HEK293 (cell line): ENCODE measurements at regions not wholly inside any gene's neighbourhood (a gene's known extent, or its start where the extent isn't known, plus 50 kb on each side); places are given as distances from the start of the nearest gene placed in this dataset.

Experiments
- CTCF ChIA-PET: fragments of 350-600 bp; formaldehyde crosslinking; extraction: SDS; loops from one replicate; lab custom pipeline; 2021; ENCODE audit warnings: antibody characterized with exemption; lab: Yijun Ruan, JAX
- POLR2A ChIA-PET: fragments of 300-600 bp; formaldehyde crosslinking; extraction: SDS; loops from one replicate; lab custom pipeline; 2020; ENCODE audit warnings: antibody characterized with exemption, inconsistent platforms; lab: Yijun Ruan, JAX
- H3K27ac ChIP-seq: fragments of 200-500 bp; sonication (Bioruptor generic); 2 replicates; pipeline ENCODE4 v1.5.1; 2014; ENCODE audit warnings: low read depth, low read length, control low read depth, inconsistent platforms; ENCODE audit errors: extremely low read depth
- H3K36me3 ChIP-seq, 2 experiments: fragments of 200-500 bp in 1 of 2; sonication (Bioruptor generic) in 1 of 2; 1 replicate in 1 of 2; 2 replicates in 1 of 2; pipeline ENCODE4 v1.5.1; 2014 to 2017; ENCODE audit warnings: inconsistent platforms in 2 of 2, low read length in 2 of 2; ENCODE audit not compliant: control insufficient read depth in 2 of 2, insufficient read depth in 1 of 2
- H3K4me1 ChIP-seq: fragments of 200-500 bp; sonication (Bioruptor generic); 2 replicates; pipeline ENCODE4 v1.5.1; 2014; ENCODE audit warnings: mild to moderate bottlenecking, low read length, inconsistent platforms; ENCODE audit not compliant: control insufficient read depth, insufficient read depth
- H3K4me3 ChIP-seq: 2 replicates; pipeline ENCODE4 v1.5.1; 2011; ENCODE audit warnings: low read depth, mild to moderate bottlenecking, control low read depth, low read length, moderate library complexity
- H3K9me3 ChIP-seq: fragments of 200-500 bp; sonication (Bioruptor generic); 2 replicates; pipeline ENCODE4 v1.5.1; 2014; ENCODE audit warnings: low read depth, low read length, inconsistent platforms; ENCODE audit not compliant: control insufficient read depth, insufficient read depth
- BCL6B ChIP-seq: fragments of 450-650 bp; formaldehyde crosslinking; IDR thresholded peaks from 2 replicates; pipeline ENCODE4 v1.5.1; 2017; ENCODE audit warnings: missing biosample characterization, missing genetic modification characterization
- HIC1 ChIP-seq: fragments of 450-650 bp; formaldehyde crosslinking; IDR thresholded peaks from 2 replicates; pipeline ENCODE4 v1.5.1; 2016; ENCODE audit warnings: missing biosample characterization, missing genetic modification characterization
- KLF16 ChIP-seq: fragments of 450-650 bp; formaldehyde crosslinking; IDR thresholded peaks from 2 replicates; pipeline ENCODE4 v1.5.1; 2017; ENCODE audit warnings: missing biosample characterization, missing genetic modification characterization
- KLF9 ChIP-seq: fragments of 450-650 bp; formaldehyde crosslinking; IDR thresholded peaks from 2 replicates; pipeline ENCODE4 v1.5.1; 2016; ENCODE audit warnings: missing biosample characterization, missing genetic modification characterization, low read depth
- PBX3 ChIP-seq: sonication (generic); formaldehyde crosslinking; IDR thresholded peaks from 2 replicates; pipeline ENCODE4 v1.8.1; 2022; ENCODE audit warnings: mild to moderate bottlenecking, moderate library complexity, missing genetic modification reagents
- PRDM1 ChIP-seq: fragments of 450-650 bp; formaldehyde crosslinking; IDR thresholded peaks from 2 replicates; pipeline ENCODE4; 2016; ENCODE audit warnings: missing biosample characterization, missing genetic modification characterization
- PRDM10 ChIP-seq: fragments of 450-650 bp; formaldehyde crosslinking; IDR thresholded peaks from 2 replicates; pipeline ENCODE4 v1.5.1; 2016; ENCODE audit warnings: missing biosample characterization, missing genetic modification characterization
- SCRT1 ChIP-seq: fragments of 450-650 bp; formaldehyde crosslinking; IDR thresholded peaks from 2 replicates; pipeline ENCODE4 v1.5.1; 2016; ENCODE audit warnings: missing biosample characterization, missing genetic modification characterization, borderline replicate concordance
- SP2 ChIP-seq: fragments of 450-650 bp; formaldehyde crosslinking; IDR thresholded peaks from 2 replicates; pipeline ENCODE4 v1.5.1; 2016; ENCODE audit warnings: missing biosample characterization, missing genetic modification characterization
- ZNF10 ChIP-seq: fragments of 450-650 bp; formaldehyde crosslinking; IDR thresholded peaks from 2 replicates; pipeline ENCODE4 v1.5.1; 2017; ENCODE audit warnings: missing biosample characterization, missing genetic modification characterization
- ZNF169 ChIP-seq: fragments of 450-650 bp; formaldehyde crosslinking; IDR thresholded peaks from 2 replicates; pipeline ENCODE4 v1.5.1; 2016; ENCODE audit warnings: missing biosample characterization, missing genetic modification characterization
- ZNF2 ChIP-seq: fragments of 450-650 bp; formaldehyde crosslinking; IDR thresholded peaks from 2 replicates; pipeline ENCODE4 v1.5.1; 2016; ENCODE audit warnings: missing biosample characterization, missing genetic modification characterization
- ZNF23 ChIP-seq: fragments of 450-650 bp; formaldehyde crosslinking; IDR thresholded peaks from 2 replicates; pipeline ENCODE4 v1.5.1; 2016; ENCODE audit warnings: missing biosample characterization, missing genetic modification characterization, borderline replicate concordance
- ZNF26 ChIP-seq: fragments of 450-650 bp; formaldehyde crosslinking; IDR thresholded peaks from 2 replicates; pipeline ENCODE4 v1.5.1; 2016; ENCODE audit warnings: missing biosample characterization, missing genetic modification characterization
- ZNF394 ChIP-seq: fragments of 450-650 bp; formaldehyde crosslinking; IDR thresholded peaks from 2 replicates; pipeline ENCODE4 v1.5.1; 2016; ENCODE audit warnings: missing biosample characterization, missing genetic modification characterization, mild to moderate bottlenecking, moderate library complexity, borderline replicate concordance
- ZNF518A ChIP-seq: fragments of 450-650 bp; formaldehyde crosslinking; conservative IDR thresholded peaks from 2 replicates; pipeline ENCODE4 v1.5.1; 2016; ENCODE audit warnings: low read depth, missing biosample characterization, missing genetic modification characterization
- ZNF530 ChIP-seq: fragments of 450-650 bp; formaldehyde crosslinking; IDR thresholded peaks from 2 replicates; pipeline ENCODE4 v1.5.1; 2016; ENCODE audit warnings: low read depth, missing biosample characterization, missing genetic modification characterization
- ZNF561 ChIP-seq: fragments of 450-650 bp; IDR thresholded peaks from 2 replicates; pipeline ENCODE4 v1.5.1; 2018; ENCODE audit warnings: missing biosample characterization, missing genetic modification characterization, borderline replicate concordance
- ZNF670 ChIP-seq: fragments of 450-650 bp; formaldehyde crosslinking; IDR thresholded peaks from 2 replicates; pipeline ENCODE4 v1.5.1; 2016; ENCODE audit warnings: missing biosample characterization, missing genetic modification characterization, low read depth

- TF ChIP-seq PRDM10 (no peak), ZNF10 (no peak), ZNF670 (tag by site-specific recombination) (no peak), SP2 (tag by site-specific recombination) (no peak)
Observed at GRCh38 chr17:70878879-70879278, 709.5 kb downstream of the KCNJ2 start (continued).

GRCh38 chr17:70879401-70879800 is 710.1 kb downstream of the KCNJ2 start:
- TF ChIP-seq BCL6B (tag by site-specific recombination) (no peak), KLF9 (tag by site-specific recombination) (no peak), ZNF169 (tag by site-specific recombination) (no peak), PRDM1 (tag by site-specific recombination) (no peak), ZNF394 (tag by site-specific recombination) (no peak), SCRT1 (tag by site-specific recombination) (no peak), ZNF561 (tag by site-specific recombination) (no peak), PBX3 (CRISPR knock-in tag) (no peak), HIC1 (tag by site-specific recombination) (no peak), ZNF530 (tag by site-specific recombination) (no peak), KLF16 (tag by site-specific recombination) (no peak), ZNF2 (no peak), ZNF23 (tag by site-specific recombination) (no peak), ZNF518A (tag by site-specific recombination) (no peak), ZNF26 (tag by site-specific recombination) (no peak)
- TF ChIP-seq, all 188 proteins: peak for 0
- no peaks in the 10 kb centered on the region for H3K4me1 ChIP-seq
- CTCF ChIA-PET, result interaction anchor here (0.7 to 1.1 kb wide), 2 partner anchors 9 to 113 kb away, joined by 3 to 5 read pairs; no protein-coding TSS in a partner anchor
- H3K36me3 ChIP-seq, result no peaks in the 10 kb centered on the region
- H3K9me3 ChIP-seq, result no peaks in the 10 kb centered on the region
- H3K4me3 ChIP-seq, result no peak overlapping the region
- POLR2A ChIA-PET, result no interaction called here
- no peak overlapping the region for H3K27ac ChIP-seq
